ENCODE measurements at regions not wholly inside any gene's neighbourhood (a gene's known extent, or its start where the extent isn't known, plus 50 kb on each side); places are given as distances from the start of the nearest gene placed in this dataset.

- no peak for TF ChIP-seq ATF3 (IDR thresholded peaks at IDR 0.05; ENCODE audit: insufficient read depth, low read depth, low read length)
- TF ChIP-seq USF2 (IDR thresholded peaks at IDR 0.05; ENCODE audit: low read length) = no peak
- no peak for TF ChIP-seq POLR2A (IDR thresholded peaks at IDR 0.05; ENCODE audit: control extremely low read depth in 1 of 2, low read depth in 2 of 2, low read length in 2 of 2)
- no peak for TF ChIP-seq PHF8 (conservative IDR thresholded peaks at IDR 0.05; ENCODE audit: low read depth, low read length)
- no peak for TF ChIP-seq CHD1 (IDR thresholded peaks at IDR 0.05; ENCODE audit: low read depth, low read length)
- no peak for TF ChIP-seq GABPA (IDR thresholded peaks at IDR 0.05; ENCODE audit: borderline replicate concordance, insufficient read depth, low read length)
- no peak for TF ChIP-seq CTCF (IDR thresholded peaks at IDR 0.05; ENCODE audit: control extremely low read depth in 1 of 3, insufficient read depth in 1 of 3, low read depth in 1 of 3, low read length in 3 of 3)
- no peak for TF ChIP-seq SP1 (IDR thresholded peaks at IDR 0.05; ENCODE audit: low read depth, low read length)
- no peak for TF ChIP-seq ATF2 (IDR thresholded peaks at IDR 0.05; ENCODE audit: low read length)
- TF ChIP-seq EZH2 (IDR thresholded peaks at IDR 0.05; ENCODE audit: low read depth, low read length, severe bottlenecking) = no peak
- TF ChIP-seq SIN3A (conservative IDR thresholded peaks at IDR 0.05 in 1 of 2, IDR thresholded peaks at IDR 0.05 in 1 of 2; ENCODE audit: low read depth in 1 of 2, low read length in 2 of 2) = no peak
- TF ChIP-seq POLR2AphosphoS5 (IDR thresholded peaks at IDR 0.05; ENCODE audit: low read depth, low read length) = no peak
- TF ChIP-seq TAF1 (IDR thresholded peaks at IDR 0.05; ENCODE audit: low read depth, low read length) = no peak
These were observed 760.4 kb downstream of the ZPLD1 start for GRCh38 chr3:103195216-103195615.
